HepG2 (cell line): ENCODE measurements at regions not wholly inside any gene's neighbourhood (a gene's known extent, or its start where the extent isn't known, plus 50 kb on each side); places are given as distances from the start of the nearest gene placed in this dataset.

Experiments
- ATAC-seq: fragments of 200-7000 bp; cut with Tn5 transposase; 3 replicates; pipeline ENCODE4 v1.9.1; 2020; ENCODE audit warnings: mild to moderate bottlenecking, moderate library complexity
- BruUV-seq: library from RNA; stranded (reverse); fragments of 400-500 nt; replicated peaks from 2 replicates; lab custom pipeline; 2021; lab: Mats Ljungman, UMichigan
- CTCF ChIA-PET: fragments of 300-600 bp; formaldehyde crosslinking; extraction: SDS; loops from one replicate; lab custom pipeline; 2021; ENCODE audit warnings: low total read pairs, inconsistent platforms, low intra/inter-chr PET ratio; lab: Yijun Ruan, JAX
- POLR2A ChIA-PET: fragments of 350-600 bp; sonication (Branson Sonifier 250); formaldehyde crosslinking; loops from one replicate; lab custom pipeline; 2020; ENCODE audit warnings: antibody characterized with exemption, inconsistent platforms; lab: Yijun Ruan, JAX
- DNase-seq: peaks from one replicate; pipeline ENCODE4 v3.0.0-alpha.2; 2015; ENCODE audit warnings: low spot score
- FAIRE-seq: peaks from 3 replicates; lab custom pipeline; 2011; peaks lifted over from hg19 to GRCh38; lab: Jason Lieb, UNC
- H2AFZ ChIP-seq: one replicate; pipeline ENCODE4 v1.6.1; 2011; ENCODE audit warnings: low read length, inconsistent platforms
- H3K27ac ChIP-seq: fragments of 300-600 bp; 3 replicates; pipeline ENCODE4 v1.8.0; 2011; ENCODE audit warnings: mixed run types, mild to moderate bottlenecking, mixed read lengths, low read length, inconsistent platforms; ENCODE audit not compliant: insufficient read depth; ENCODE audit errors: extremely low read length
- H3K27me3 ChIP-seq, 2 experiments: fragments of 200-600 bp in 1 of 2; 2 replicates in 1 of 2; 3 replicates in 1 of 2; pipeline versions ENCODE4 v1.6.0 to v1.8.0; 2011; ENCODE audit warnings: low read length in 2 of 2, mild to moderate bottlenecking in 2 of 2, moderate library complexity in 2 of 2, inconsistent platforms in 1 of 2; ENCODE audit not compliant: insufficient read depth in 2 of 2, control insufficient read depth in 1 of 2
- H3K36me3 ChIP-seq, 2 experiments: fragments of 200-600 bp in 1 of 2; replicated peaks in 1 of 2; 2 replicates in 1 of 2; 3 replicates in 1 of 2; pipeline versions ENCODE4 v1.5.1 to v1.8.0; 2011; ENCODE audit warnings: low read length in 2 of 2, inconsistent platforms in 1 of 2; ENCODE audit not compliant: insufficient read depth in 2 of 2, control insufficient read depth in 1 of 2
- H3K4me1 ChIP-seq: 2 replicates; pipeline ENCODE4 v1.5.1; 2012; ENCODE audit warnings: low read length, inconsistent platforms; ENCODE audit not compliant: insufficient read depth
- H3K4me2 ChIP-seq: 2 replicates; pipeline ENCODE4 v1.6.0; 2011; ENCODE audit warnings: low read depth, low read length, inconsistent platforms
- H3K4me3 ChIP-seq, 3 experiments: fragments of 200-600 bp in 1 of 3; sonication (generic), shearing (Covaris generic) in 1 of 3; replicated peaks in 1 of 3; 2 replicates each; pipeline ENCODE4 v1.5.1; 2011 to 2016; ENCODE audit warnings: low read length in 3 of 3, inconsistent platforms in 2 of 3, low read depth in 2 of 3, mild to moderate bottlenecking in 2 of 3, control low read depth in 1 of 3, mixed read lengths in 1 of 3; ENCODE audit not compliant: insufficient read depth in 1 of 3
- H3K79me2 ChIP-seq: one replicate; pipeline ENCODE4 v1.6.1; 2011; ENCODE audit warnings: low read length, inconsistent platforms; ENCODE audit not compliant: insufficient read depth
- H3K9ac ChIP-seq: 2 replicates; pipeline ENCODE4 v1.6.0; 2011; ENCODE audit warnings: mild to moderate bottlenecking, low read depth, low read length, inconsistent platforms; ENCODE audit not compliant: insufficient read depth
- H3K9me3 ChIP-seq: 2 replicates; pipeline ENCODE4 v1.5.1; 2012; ENCODE audit warnings: mild to moderate bottlenecking, low read length
- H4K20me1 ChIP-seq: 2 replicates; pipeline ENCODE4 v1.6.0; 2011; ENCODE audit warnings: inconsistent platforms, mild to moderate bottlenecking, low read length, moderate library complexity; ENCODE audit not compliant: insufficient read depth
- POGZ ChIP-seq: sonication (generic); formaldehyde crosslinking; IDR thresholded peaks from 2 replicates; pipeline ENCODE4 v1.4.0; 2020; ENCODE audit warnings: mild to moderate bottlenecking, missing genetic modification reagents
- SMARCE1 ChIP-seq: fragments of 450-650 bp; IDR thresholded peaks from 2 replicates; pipeline ENCODE4 v1.6.1; 2017; ENCODE audit warnings: borderline replicate concordance
- SRSF4 ChIP-seq: fragments of 200-400 bp; formaldehyde crosslinking; IDR thresholded peaks from one replicate; pipeline ENCODE4 v1.6.1; 2018; ENCODE audit warnings: mild to moderate bottlenecking, low read depth, low read length, moderate library complexity; ENCODE audit not compliant: poor library complexity, severe bottlenecking
- ZC3H4 ChIP-seq: sonication (generic); formaldehyde crosslinking; IDR thresholded peaks from 2 replicates; pipeline ENCODE4 v1.4.0; 2020; ENCODE audit warnings: missing genetic modification reagents, borderline replicate concordance
- ZFYVE20 ChIP-seq: sonication (generic); formaldehyde crosslinking; IDR thresholded peaks from 2 replicates; pipeline ENCODE4 v1.8.0; 2023; ENCODE audit warnings: low read depth, mild to moderate bottlenecking, moderate library complexity, missing genetic modification reagents, borderline replicate concordance
- ZNF431 ChIP-seq: sonication (generic); formaldehyde crosslinking; IDR thresholded peaks from 2 replicates; pipeline ENCODE4 v1.9.0; 2022; ENCODE audit warnings: missing genetic modification reagents, low read depth, mild to moderate bottlenecking, borderline replicate concordance
- ZNF468 ChIP-seq: sonication (generic); formaldehyde crosslinking; IDR thresholded peaks from 2 replicates; pipeline ENCODE4 v1.8.0; 2022; ENCODE audit warnings: mild to moderate bottlenecking, moderate library complexity, missing genetic modification reagents
- WGBS: methylation state at CpG from one replicate; pipeline ENCODE4 v1.1.6; 2017; ENCODE audit warnings: low lambda C conversion rate; 5-methylcytosine and 5-hydroxymethylcytosine counted together
- in situ Hi-C: cut with HindIII; loops from 2 replicates; pipeline ENCODE4 v1.10.0; 2017; ENCODE audit warnings: low pct_unique_long_range_greater_than_20kb; ENCODE audit not compliant: extremely low pct_ligation_motif_present
- intact Hi-C: fragments of 100-400 bp; cut with micrococcal nuclease; formaldehyde crosslinking; loops from one replicate; pipeline ENCODE4 v1.10.0; 2022; ENCODE audit not compliant: unreplicated experiment
- TF ChIP-seq, protein P1 (sequence below): fragments of 450-650 bp; IDR thresholded peaks from 2 replicates; pipeline ENCODE4 v1.6.1; 2016
- TF ChIP-seq, protein P2 (sequence below): sonication (generic); formaldehyde crosslinking; IDR thresholded peaks from 2 replicates; pipeline ENCODE4 v1.4.0; 2020; ENCODE audit warnings: mild to moderate bottlenecking, missing genetic modification reagents

- WGBS: 2% methylated on average over 4 of the region's 13 CpGs
- ATAC-seq (no peak), FAIRE-seq (no peak), DNase-seq (no peak)
- BruUV-seq: no TSS peak
- Histone ChIP-seq H3K9me3 (no peaks in the 10 kb centered on the region), H3K79me2 (no peaks in the 10 kb centered on the region), H2AFZ (no peak overlapping the region), H3K9ac (no peak overlapping the region), H4K20me1 (no peaks in the 10 kb centered on the region), H3K27me3 (peaks cover 0 to 3% of the 10 kb centered on the region in 2 experiments; a peak in 2 of 5 replicates), H3K4me2 (no peak overlapping the region), H3K4me3 (no peak overlapping the region), H3K4me1 (no peaks in the 10 kb centered on the region), H3K36me3 (no peaks in the 10 kb centered on the region), H3K27ac (no peak overlapping the region)
- intact Hi-C loops (no loop called here), in situ Hi-C loops (no loop called here)
- ChIA-PET CTCF (no interaction called here), POLR2A (no interaction called here)
- TF ChIP-seq ZNF468 (CRISPR knock-in tag) (no peak), ZFYVE20 (no peak), ZC3H4 (CRISPR knock-in tag) (no peak), SRSF4 (no peak), ZNF431 (CRISPR knock-in tag) (no peak), SMARCE1 (no peak), POGZ (CRISPR knock-in tag) (no peak)
- TF ChIP-seq, protein P1, sequence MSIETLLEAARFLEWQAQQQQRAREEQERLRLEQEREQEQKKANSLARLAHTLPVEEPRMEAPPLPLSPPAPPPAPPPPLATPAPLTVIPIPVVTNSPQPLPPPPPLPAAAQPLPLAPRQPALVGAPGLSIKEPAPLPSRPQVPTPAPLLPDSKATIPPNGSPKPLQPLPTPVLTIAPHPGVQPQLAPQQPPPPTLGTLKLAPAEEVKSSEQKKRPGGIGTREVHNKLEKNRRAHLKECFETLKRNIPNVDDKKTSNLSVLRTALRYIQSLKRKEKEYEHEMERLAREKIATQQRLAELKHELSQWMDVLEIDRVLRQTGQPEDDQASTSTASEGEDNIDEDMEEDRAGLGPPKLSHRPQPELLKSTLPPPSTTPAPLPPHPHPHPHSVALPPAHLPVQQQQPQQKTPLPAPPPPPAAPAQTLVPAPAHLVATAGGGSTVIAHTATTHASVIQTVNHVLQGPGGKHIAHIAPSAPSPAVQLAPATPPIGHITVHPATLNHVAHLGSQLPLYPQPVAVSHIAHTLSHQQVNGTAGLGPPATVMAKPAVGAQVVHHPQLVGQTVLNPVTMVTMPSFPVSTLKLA: peak; percentile 16; the same call in 1 of the 2 replicates
- TF ChIP-seq, protein P2, sequence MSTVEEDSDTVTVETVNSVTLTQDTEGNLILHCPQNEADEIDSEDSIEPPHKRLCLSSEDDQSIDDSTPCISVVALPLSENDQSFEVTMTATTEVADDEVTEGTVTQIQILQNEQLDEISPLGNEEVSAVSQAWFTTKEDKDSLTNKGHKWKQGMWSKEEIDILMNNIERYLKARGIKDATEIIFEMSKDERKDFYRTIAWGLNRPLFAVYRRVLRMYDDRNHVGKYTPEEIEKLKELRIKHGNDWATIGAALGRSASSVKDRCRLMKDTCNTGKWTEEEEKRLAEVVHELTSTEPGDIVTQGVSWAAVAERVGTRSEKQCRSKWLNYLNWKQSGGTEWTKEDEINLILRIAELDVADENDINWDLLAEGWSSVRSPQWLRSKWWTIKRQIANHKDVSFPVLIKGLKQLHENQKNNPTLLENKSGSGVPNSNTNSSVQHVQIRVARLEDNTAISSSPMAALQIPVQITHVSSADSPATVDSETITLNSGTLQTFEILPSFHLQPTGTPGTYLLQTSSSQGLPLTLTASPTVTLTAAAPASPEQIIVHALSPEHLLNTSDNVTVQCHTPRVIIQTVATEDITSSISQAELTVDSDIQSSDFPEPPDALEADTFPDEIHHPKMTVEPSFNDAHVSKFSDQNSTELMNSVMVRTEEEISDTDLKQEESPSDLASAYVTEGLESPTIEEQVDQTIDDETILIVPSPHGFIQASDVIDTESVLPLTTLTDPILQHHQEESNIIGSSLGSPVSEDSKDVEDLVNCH (CRISPR knock-in tag): no peak
Observed at GRCh38 chr18:37662546-37663339, 97.1 kb upstream of the CELF4 start.
